Left ventricle myocardium superior (tissue), 1 donor: ENCODE measurements at regions not wholly inside any gene's neighbourhood (a gene's known extent, or its start where the extent isn't known, plus 50 kb on each side); places are given as distances from the start of the nearest gene placed in this dataset.

Experiments
- ATAC-seq: fragments of 200-7000 bp; cut with Tn5 transposase; one replicate; pipeline ENCODE4 v1.9.1; 2020; ENCODE audit warnings: mild to moderate bottlenecking, moderate library complexity
- DNase-seq: peaks from one replicate; pipeline ENCODE4 v3.0.0-alpha.2; 2020
- intact Hi-C: fragments of 100-400 bp; cut with micrococcal nuclease; formaldehyde crosslinking; loops from one replicate; pipeline ENCODE4 v1.11.0; 2022
- donor health status: DM: no; HTN: yes; CAD: no; lungs with severe emphysema.

- DNase-seq: no peak
- intact Hi-C loops: no loop called here
Observed at GRCh38 chr1:29849991-29850757, 613.9 kb downstream of the PTPRU start.

GRCh38 chr1:29849038-29849750, 612.9 kb downstream of the PTPRU start:
- intact Hi-C loops: no loop called here
- DNase-seq (no peak), ATAC-seq (no peak)

More at GRCh38 chr1:29849991-29850757, 613.9 kb downstream of the PTPRU start:
- ATAC-seq: no peak

DNA sequence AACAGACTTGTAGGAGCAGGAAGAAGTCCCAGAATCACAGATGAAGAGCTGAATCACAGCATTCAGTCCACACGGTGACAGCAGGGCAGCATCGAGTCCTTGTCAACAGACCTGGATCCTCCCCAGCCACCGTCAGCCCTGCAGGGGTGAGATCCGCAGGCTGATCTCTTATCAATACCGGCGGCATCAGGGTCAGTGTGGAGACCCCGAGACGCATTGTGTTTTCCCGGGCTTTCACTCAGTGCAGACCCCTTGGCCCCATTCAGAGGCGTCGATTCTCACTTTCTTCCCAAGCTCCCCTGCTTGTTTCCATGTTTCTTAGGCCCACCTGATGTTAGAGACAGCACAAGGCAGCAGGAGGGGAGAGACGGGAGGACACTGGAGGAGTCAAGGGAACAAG, 609.6 kb downstream of the PTPRU start:
- intact Hi-C loops: no loop called here
- ATAC-seq (no peak), DNase-seq (no peak)

DNA sequence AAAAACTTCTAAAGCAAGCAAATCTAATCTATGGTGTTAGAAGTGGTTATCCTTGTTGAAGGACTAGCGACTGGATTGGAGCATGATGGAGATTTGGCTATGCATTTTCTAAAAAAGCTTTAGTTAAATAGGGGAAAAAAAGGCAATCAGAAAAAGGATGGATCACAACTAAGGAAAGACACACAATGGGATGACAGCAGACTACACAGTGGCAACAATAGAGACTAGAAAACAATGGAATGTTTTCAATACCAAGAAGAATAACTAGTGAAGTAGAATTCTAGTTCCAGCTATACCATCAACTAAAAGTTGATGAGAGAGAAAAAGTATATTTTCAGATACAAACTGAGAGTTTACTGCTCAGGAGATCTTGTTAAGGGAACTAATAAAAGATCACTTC, 605.8 kb downstream of the PTPRU start:
- intact Hi-C loops: no loop called here
- ATAC-seq: no peak
- no peak for DNase-seq

DNA sequence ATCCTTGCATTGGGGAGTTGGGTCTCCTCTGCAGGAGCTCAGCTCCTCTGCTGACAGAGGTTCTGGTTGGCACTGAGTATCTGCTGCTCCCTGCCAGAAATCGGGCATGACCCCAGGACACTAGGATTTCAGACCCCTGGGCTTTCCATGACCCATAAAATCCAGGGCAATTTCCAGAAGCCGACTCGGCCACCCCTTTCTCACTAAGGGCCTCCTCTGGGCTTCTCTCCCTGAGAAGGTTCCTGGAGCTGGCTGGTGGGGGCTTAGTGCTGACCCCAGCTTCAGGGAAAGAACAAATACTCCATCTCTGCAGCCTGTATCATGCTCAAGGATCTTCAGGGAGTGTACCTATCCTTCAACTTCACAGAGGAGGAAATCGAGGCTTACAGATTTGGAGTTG, 603.4 kb downstream of the PTPRU start:
- DNase-seq: no peak
- no peak for ATAC-seq
- intact Hi-C loops: no loop called here

GRCh38 chr1:29838738-29839320, 602.5 kb downstream of the PTPRU start:
- intact Hi-C loops: no loop called here
- ATAC-seq (no peak), DNase-seq (no peak)

GRCh38 chr1:29836651-29837646, 600.6 kb downstream of the PTPRU start:
- ATAC-seq: no peak
- intact Hi-C loops: no loop called here
- DNase-seq: no peak

DNA sequence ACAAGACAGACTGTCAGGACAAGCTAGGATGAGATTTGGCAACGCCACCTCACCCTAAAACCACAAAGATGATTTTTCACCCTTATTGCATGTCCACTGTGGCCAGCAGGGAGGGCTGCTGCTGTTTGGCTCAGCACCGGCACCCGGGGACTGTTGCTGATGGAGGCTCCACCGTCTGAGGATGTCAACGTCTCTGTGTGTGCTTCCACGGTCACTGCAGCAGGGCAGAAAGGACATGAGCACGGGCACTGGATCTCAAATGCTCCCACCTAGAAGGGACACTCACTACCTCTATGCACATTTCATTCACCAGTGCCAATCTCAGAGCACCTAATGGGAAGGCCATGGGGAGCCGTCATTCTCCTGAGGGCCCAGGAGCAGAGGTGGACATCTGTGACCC, 599.6 kb downstream of the PTPRU start:
- intact Hi-C loops: no loop called here
- DNase-seq: no peak
- ATAC-seq: no peak

GRCh38 chr1:29835406-29835805, 599.1 kb downstream of the PTPRU start:
- no peak for DNase-seq
- no peak for ATAC-seq
- intact Hi-C loops: no loop called here

DNA sequence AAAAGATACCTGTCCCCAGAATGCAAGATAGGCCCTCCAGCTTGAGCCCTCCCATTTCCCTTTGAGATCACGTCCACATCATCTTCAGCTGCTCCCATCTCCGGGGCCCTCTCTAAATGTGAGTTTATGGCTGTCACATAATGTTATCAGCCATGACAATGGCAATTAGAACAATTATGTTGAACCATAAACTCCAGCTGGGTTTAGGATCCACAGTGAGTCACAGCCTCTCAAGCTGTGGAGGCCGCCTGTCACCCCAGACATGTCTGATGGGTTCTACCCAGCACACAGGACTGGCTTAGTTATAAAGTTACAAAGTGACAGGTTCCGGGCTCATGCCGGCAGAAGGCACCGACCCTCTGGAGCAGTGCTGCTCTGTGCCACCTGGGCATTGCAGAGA, 597.3 kb downstream of the PTPRU start:
- DNase-seq: no peak

GRCh38 chr1:29832936-29833335, 596.6 kb downstream of the PTPRU start:
- DNase-seq (no peak), ATAC-seq (no peak)

More for the DNA sequence above, 597.3 kb downstream of the PTPRU start:
- intact Hi-C loops: no loop called here
- ATAC-seq: no peak

DNA sequence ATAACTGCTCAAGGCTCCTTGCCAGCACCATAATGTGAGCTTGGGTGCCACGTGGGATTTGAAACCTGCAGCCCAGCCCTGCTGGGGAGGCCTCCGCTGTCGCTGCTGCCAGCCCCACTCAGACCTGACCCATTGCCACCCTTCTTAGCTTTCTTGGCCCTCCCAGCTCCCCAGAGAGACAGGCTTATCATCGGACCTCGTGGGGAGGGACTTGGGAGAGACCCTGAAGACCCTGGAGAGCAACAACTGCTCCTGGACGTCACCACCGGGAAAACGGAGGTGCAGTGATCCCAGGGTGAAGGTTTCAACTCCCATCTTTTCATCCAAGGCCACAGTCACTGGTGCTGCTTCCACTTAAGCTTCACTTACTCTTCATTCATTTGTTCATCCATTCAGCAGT, 596.1 kb downstream of the PTPRU start:
- DNase-seq (no peak), ATAC-seq (no peak)
- intact Hi-C loops: no loop called here

More at GRCh38 chr1:29832936-29833335, 596.6 kb downstream of the PTPRU start:
- intact Hi-C loops: no loop called here

- no peak for DNase-seq
- intact Hi-C loops: no loop called here
- ATAC-seq: no peak
Observed at GRCh38 chr1:29831500-29832117, 595.3 kb downstream of the PTPRU start.

GRCh38 chr1:29830916-29831315, 594.6 kb downstream of the PTPRU start:
- ATAC-seq (no peak), DNase-seq (no peak)
- intact Hi-C loops: no loop called here

DNA sequence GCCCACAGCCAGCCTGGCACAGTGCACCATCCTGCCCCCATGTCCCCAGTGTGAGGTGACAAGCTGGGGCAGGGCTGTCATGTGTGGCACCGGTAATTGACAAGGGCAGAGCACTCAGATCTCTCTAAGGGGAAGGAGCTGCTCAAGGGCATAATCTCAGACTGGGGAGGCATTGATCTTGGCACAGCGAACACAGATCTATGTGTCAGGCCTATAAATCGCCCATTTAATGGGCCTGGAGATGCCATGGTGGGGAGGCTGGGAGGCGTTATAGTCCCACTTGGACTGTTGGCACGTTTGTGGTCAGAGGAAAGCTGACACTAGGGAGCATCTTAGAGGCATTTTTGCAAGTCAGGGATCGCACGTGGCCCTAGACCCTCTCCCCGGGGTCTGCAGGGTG, 594.1 kb downstream of the PTPRU start:
- DNase-seq: no peak
- ATAC-seq: no peak
- intact Hi-C loops: no loop called here

GRCh38 chr1:29829448-29830344, 593.4 kb downstream of the PTPRU start:
- DNase-seq (no peak), ATAC-seq (no peak)
- intact Hi-C loops: no loop called here

GRCh38 chr1:29828526-29829447, 592.5 kb downstream of the PTPRU start:
- DNase-seq (no peak), ATAC-seq (no peak)
- intact Hi-C loops: no loop called here
